PC-3 (cell line): ENCODE measurements at regions not wholly inside any gene's neighbourhood (a gene's known extent, or its start where the extent isn't known, plus 50 kb on each side); places are given as distances from the start of the nearest gene placed in this dataset.

ENCODE experiments used
- ATAC-seq: fragments of 200-7000 bp; cut with Tn5 transposase; 2 replicates; pipeline ENCODE4 v1.9.1; 2020; ENCODE audit warnings: mild to moderate bottlenecking, moderate library complexity
- BruUV-seq: library from RNA; stranded (reverse); fragments of 400-500 nt; replicated peaks from 2 replicates; lab custom pipeline; 2021; lab: Mats Ljungman, UMichigan
- CTCF ChIA-PET: fragments of 300-600 bp; sonication (Branson Sonifier 250); formaldehyde crosslinking; loops from one replicate; lab custom pipeline; 2022; ENCODE audit warnings: antibody characterized with exemption; lab: Charles Lee
- POLR2A ChIA-PET: fragments of 300-600 bp; sonication (Branson Sonifier 250); formaldehyde crosslinking; loops from one replicate; lab custom pipeline; 2022; ENCODE audit warnings: antibody characterized with exemption; ENCODE audit not compliant: unreplicated experiment; lab: Charles Lee
- DNase-seq: peaks from one replicate; pipeline ENCODE4 v3.0.0-alpha.2; 2015
- H2AFZ ChIP-seq: fragments of 300-600 bp; sonication (generic); 2 replicates; pipeline ENCODE4 v1.6.0; 2016; ENCODE audit warnings: antibody characterized with exemption, low read length
- H3F3A ChIP-seq: fragments of 300-600 bp; sonication (generic); one replicate; pipeline ENCODE4 v1.6.0; 2017; ENCODE audit warnings: antibody characterized with exemption, low read length, control low read depth, mild to moderate bottlenecking; ENCODE audit not compliant: unreplicated experiment
- H3K27ac ChIP-seq: fragments of 300-600 bp; sonication (generic); 2 replicates; pipeline ENCODE4 v1.5.1; 2016; ENCODE audit warnings: mild to moderate bottlenecking, low read length
- H3K27me3 ChIP-seq: fragments of 300-600 bp; sonication (generic); 2 replicates; pipeline ENCODE4 v1.6.1; 2016; ENCODE audit warnings: low read length, mixed read lengths
- H3K36me3 ChIP-seq: fragments of 300-600 bp; sonication (generic); 2 replicates; pipeline ENCODE4 v1.6.1; 2016; ENCODE audit warnings: low read depth, mixed run types, low read length, mixed read lengths
- H3K4me1 ChIP-seq: fragments of 300-600 bp; sonication (generic); 2 replicates; pipeline ENCODE4 v1.5.1; 2016; ENCODE audit warnings: low read length; ENCODE audit not compliant: insufficient read depth
- H3K4me2 ChIP-seq: fragments of 300-600 bp; sonication (generic); 2 replicates; pipeline ENCODE4 v1.6.0; 2016; ENCODE audit warnings: low read length
- H3K4me3 ChIP-seq: fragments of 300-600 bp; sonication (generic); 2 replicates; pipeline ENCODE4 v1.5.1; 2016; ENCODE audit warnings: mild to moderate bottlenecking, low read length, mixed read lengths
- H3K79me2 ChIP-seq: fragments of 300-600 bp; sonication (generic); 2 replicates; pipeline ENCODE4 v1.6.1; 2017; ENCODE audit warnings: low read length, mixed read lengths
- H3K9ac ChIP-seq: fragments of 300-600 bp; sonication (generic); 2 replicates; pipeline ENCODE4 v1.6.0; 2016; ENCODE audit warnings: mild to moderate bottlenecking, low read length
- H3K9me2 ChIP-seq: fragments of 300-600 bp; sonication (generic); replicated peaks from 2 replicates; pipeline ENCODE4 v1.6.1; 2016; ENCODE audit warnings: mixed run types, low read length, mixed read lengths
- H3K9me3 ChIP-seq: fragments of 300-600 bp; sonication (generic); 2 replicates; pipeline ENCODE4 v1.6.1; 2016; ENCODE audit warnings: low read length, mixed read lengths
- H4K20me1 ChIP-seq: fragments of 300-600 bp; sonication (generic); 2 replicates; pipeline ENCODE4 v1.6.1; 2016; ENCODE audit warnings: low read length, mixed read lengths
- EZH2 ChIP-seq: fragments of 300-600 bp; sonication (generic); IDR thresholded peaks from one replicate; pipeline ENCODE4 v1.6.1; 2017; ENCODE audit warnings: antibody characterized with exemption, mild to moderate bottlenecking, low read length; ENCODE audit not compliant: unreplicated experiment
- EZH2phosphoT487 ChIP-seq: fragments of 300-600 bp; sonication (generic); IDR thresholded peaks from 2 replicates; pipeline ENCODE4 v1.6.1; 2018; ENCODE audit warnings: mild to moderate bottlenecking, antibody characterized with exemption, low read length, borderline replicate concordance
- intact Hi-C: fragments of 100-400 bp; cut with micrococcal nuclease; formaldehyde crosslinking; loops from 2 replicates; pipeline ENCODE4 v1.9.0; 2023
- TF ChIP-seq, protein P1 (sequence below): fragments of 300-600 bp; sonication (generic); conservative IDR thresholded peaks from 2 replicates; pipeline ENCODE4 v1.5.1; 2017; ENCODE audit warnings: antibody characterized with exemption, low read depth, mild to moderate bottlenecking, low read length

GRCh38 chr5:144971108-144971850 is 800.6 kb downstream of the KCTD16 start:
- H3K9me3 ChIP-seq = no peaks in the 10 kb centered on the region
- no peaks in the 10 kb centered on the region for H4K20me1 ChIP-seq
- ATAC-seq = no peak
- H3K27ac ChIP-seq = no peak overlapping the region
- no peak overlapping the region for H3K4me2 ChIP-seq
- H3K9me2 ChIP-seq = no peaks in the 10 kb centered on the region
- no peak overlapping the region for H2AFZ ChIP-seq
- no peaks in the 10 kb centered on the region for H3K36me3 ChIP-seq
- intact Hi-C loops = no loop called here
- H3K79me2 ChIP-seq = no peaks in the 10 kb centered on the region
- ChIA-PET POLR2A (no interaction called here), CTCF (no interaction called here)
- no peaks in the 10 kb centered on the region for H3F3A ChIP-seq
- no peaks in the 10 kb centered on the region for H3K27me3 ChIP-seq
- no peak for DNase-seq
- TF ChIP-seq EZH2 (no peak), EZH2phosphoT487 (no peak)
- TF ChIP-seq, protein P1, sequence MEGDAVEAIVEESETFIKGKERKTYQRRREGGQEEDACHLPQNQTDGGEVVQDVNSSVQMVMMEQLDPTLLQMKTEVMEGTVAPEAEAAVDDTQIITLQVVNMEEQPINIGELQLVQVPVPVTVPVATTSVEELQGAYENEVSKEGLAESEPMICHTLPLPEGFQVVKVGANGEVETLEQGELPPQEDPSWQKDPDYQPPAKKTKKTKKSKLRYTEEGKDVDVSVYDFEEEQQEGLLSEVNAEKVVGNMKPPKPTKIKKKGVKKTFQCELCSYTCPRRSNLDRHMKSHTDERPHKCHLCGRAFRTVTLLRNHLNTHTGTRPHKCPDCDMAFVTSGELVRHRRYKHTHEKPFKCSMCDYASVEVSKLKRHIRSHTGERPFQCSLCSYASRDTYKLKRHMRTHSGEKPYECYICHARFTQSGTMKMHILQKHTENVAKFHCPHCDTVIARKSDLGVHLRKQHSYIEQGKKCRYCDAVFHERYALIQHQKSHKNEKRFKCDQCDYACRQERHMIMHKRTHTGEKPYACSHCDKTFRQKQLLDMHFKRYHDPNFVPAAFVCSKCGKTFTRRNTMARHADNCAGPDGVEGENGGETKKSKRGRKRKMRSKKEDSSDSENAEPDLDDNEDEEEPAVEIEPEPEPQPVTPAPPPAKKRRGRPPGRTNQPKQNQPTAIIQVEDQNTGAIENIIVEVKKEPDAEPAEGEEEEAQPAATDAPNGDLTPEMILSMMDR = no peak
- no TSS peak for BruUV-seq
- H3K9ac ChIP-seq = no peak overlapping the region
- H3K4me1 ChIP-seq = no peaks in the 10 kb centered on the region
- H3K4me3 ChIP-seq = no peak overlapping the region

DNA sequence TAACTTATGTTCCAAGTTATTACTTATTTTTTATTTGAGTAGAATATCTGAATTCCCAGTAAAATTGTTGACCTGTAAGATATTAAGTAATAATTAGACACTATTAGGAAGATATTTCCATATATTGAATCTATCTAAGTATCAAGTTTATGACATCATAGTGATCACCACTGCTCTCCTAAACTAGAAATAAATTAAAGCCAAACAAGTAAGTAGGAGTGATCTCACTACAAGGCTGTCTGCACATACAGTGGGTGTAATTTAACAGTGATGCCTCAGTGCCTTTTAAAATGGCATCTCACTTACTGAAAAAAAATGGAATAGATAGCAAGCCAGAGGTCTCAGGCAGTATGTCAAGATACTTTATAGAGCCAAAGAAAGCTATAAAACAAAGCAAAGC is 789.6 kb downstream of the KCTD16 start:
- intact Hi-C loops = no loop called here
- no peak overlapping the region for H3K9ac ChIP-seq
- BruUV-seq = no TSS peak

GRCh38 chr5:144958002-144958401 is 787.3 kb downstream of the KCTD16 start:
- H3K9me3 ChIP-seq = no peaks in the 10 kb centered on the region
- POLR2A ChIA-PET = no interaction called here
- H3K79me2 ChIP-seq = no peaks in the 10 kb centered on the region
- no peak overlapping the region for H3K27ac ChIP-seq
- H3K9ac ChIP-seq = no peak overlapping the region
- CTCF ChIA-PET = no interaction called here
- no peak overlapping the region for H3K4me2 ChIP-seq
- BruUV-seq = no TSS peak
- TF ChIP-seq, protein P1 = no peak
- TF ChIP-seq EZH2 (no peak), EZH2phosphoT487 (no peak)
- no peaks in the 10 kb centered on the region for H3K27me3 ChIP-seq
- no peaks in the 10 kb centered on the region for H3F3A ChIP-seq
- no peak overlapping the region for H2AFZ ChIP-seq
- intact Hi-C loops = no loop called here
- H3K4me3 ChIP-seq = no peak overlapping the region
- no peaks in the 10 kb centered on the region for H3K4me1 ChIP-seq
- H3K9me2 ChIP-seq = no peaks in the 10 kb centered on the region
- H3K36me3 ChIP-seq = no peaks in the 10 kb centered on the region
- ATAC-seq (no peak), DNase-seq (no peak)
- no peaks in the 10 kb centered on the region for H4K20me1 ChIP-seq

More for the DNA sequence above, 789.6 kb downstream of the KCTD16 start:
- H2AFZ ChIP-seq = no peak overlapping the region
- no peaks in the 10 kb centered on the region for H3K9me2 ChIP-seq
- no peaks in the 10 kb centered on the region for H3K27me3 ChIP-seq
- no peak overlapping the region for H3K27ac ChIP-seq
- no peaks in the 10 kb centered on the region for H3K9me3 ChIP-seq
- no peak for DNase-seq
- no peaks in the 10 kb centered on the region for H3K4me1 ChIP-seq
- no peak overlapping the region for H3K4me3 ChIP-seq
- H3F3A ChIP-seq = no peaks in the 10 kb centered on the region
- no peaks in the 10 kb centered on the region for H4K20me1 ChIP-seq
- POLR2A ChIA-PET = no interaction called here
- no peak for ATAC-seq
- H3K79me2 ChIP-seq = no peaks in the 10 kb centered on the region
- H3K4me2 ChIP-seq = no peak overlapping the region
- TF ChIP-seq, protein P1 = no peak
- TF ChIP-seq EZH2phosphoT487 (no peak), EZH2 (no peak)
- CTCF ChIA-PET = no interaction called here
- H3K36me3 ChIP-seq = no peaks in the 10 kb centered on the region
